22Rv1 (cell line): ENCODE measurements at regions not wholly inside any gene's neighbourhood (a gene's known extent, or its start where the extent isn't known, plus 50 kb on each side); places are given as distances from the start of the nearest gene placed in this dataset.

ENCODE experiments used
- CTCF ChIP-seq: fragments of 450-650 bp; IDR thresholded peaks from 2 replicates; pipeline ENCODE4 v1.5.1; 2017; ENCODE audit warnings: mild to moderate bottlenecking
- ZFX ChIP-seq: fragments of 450-650 bp; IDR thresholded peaks from 2 replicates; pipeline ENCODE4 v1.6.1; 2017; ENCODE audit warnings: antibody characterized with exemption, borderline replicate concordance

DNA sequence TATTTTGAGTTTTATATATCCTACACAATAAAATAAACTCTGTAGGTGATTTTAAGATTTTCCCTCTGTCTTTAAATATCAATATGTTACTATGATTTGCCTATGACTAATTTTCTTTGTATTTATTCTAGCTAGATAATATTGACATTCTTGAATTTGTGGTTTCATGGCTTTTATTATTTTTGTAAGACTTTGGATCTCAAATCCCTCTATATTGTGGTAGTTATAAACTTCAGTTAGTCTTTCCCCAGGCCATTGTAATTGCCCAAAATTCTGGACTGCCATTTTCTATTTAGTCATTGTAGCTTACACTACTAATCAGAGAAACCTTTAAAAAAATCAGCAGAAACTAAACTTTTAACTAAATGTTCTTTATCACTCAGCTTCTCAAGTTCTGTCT, 1559.3 kb upstream of the GBE1 start:
- TF ChIP-seq CTCF (no peak), ZFX (no peak)
